HL-60 (cell line): ENCODE measurements at regions not wholly inside any gene's neighbourhood (a gene's known extent, or its start where the extent isn't known, plus 50 kb on each side); places are given as distances from the start of the nearest gene placed in this dataset.

Experiments
- GABPA ChIP-seq: IDR thresholded peaks from 2 replicates; pipeline ENCODE4 v1.6.1; 2012; ENCODE audit warnings: low read depth
- POLR2AphosphoS5 ChIP-seq: IDR thresholded peaks from 2 replicates; pipeline ENCODE4 v1.6.1; 2012; ENCODE audit warnings: low read depth
- SPI1 ChIP-seq: IDR thresholded peaks from 2 replicates; pipeline ENCODE4 v1.6.1; 2012; ENCODE audit warnings: low read depth, mild to moderate bottlenecking, borderline replicate concordance
- TF ChIP-seq, protein P1 (sequence below): IDR thresholded peaks from one replicate; pipeline ENCODE4 v1.5.1; 2011; ENCODE audit warnings: low read length, control low read depth, inconsistent platforms; ENCODE audit not compliant: insufficient read depth
- TF ChIP-seq, protein P2 (sequence below): IDR thresholded peaks from 2 replicates; pipeline ENCODE4 v1.6.1; 2012; ENCODE audit warnings: low read depth; ENCODE audit not compliant: insufficient replicate concordance

GRCh38 chr10:107665459-107665858 is 501.0 kb upstream of the SORCS1 start:
- TF ChIP-seq GABPA, result no peak
- TF ChIP-seq, protein P1, sequence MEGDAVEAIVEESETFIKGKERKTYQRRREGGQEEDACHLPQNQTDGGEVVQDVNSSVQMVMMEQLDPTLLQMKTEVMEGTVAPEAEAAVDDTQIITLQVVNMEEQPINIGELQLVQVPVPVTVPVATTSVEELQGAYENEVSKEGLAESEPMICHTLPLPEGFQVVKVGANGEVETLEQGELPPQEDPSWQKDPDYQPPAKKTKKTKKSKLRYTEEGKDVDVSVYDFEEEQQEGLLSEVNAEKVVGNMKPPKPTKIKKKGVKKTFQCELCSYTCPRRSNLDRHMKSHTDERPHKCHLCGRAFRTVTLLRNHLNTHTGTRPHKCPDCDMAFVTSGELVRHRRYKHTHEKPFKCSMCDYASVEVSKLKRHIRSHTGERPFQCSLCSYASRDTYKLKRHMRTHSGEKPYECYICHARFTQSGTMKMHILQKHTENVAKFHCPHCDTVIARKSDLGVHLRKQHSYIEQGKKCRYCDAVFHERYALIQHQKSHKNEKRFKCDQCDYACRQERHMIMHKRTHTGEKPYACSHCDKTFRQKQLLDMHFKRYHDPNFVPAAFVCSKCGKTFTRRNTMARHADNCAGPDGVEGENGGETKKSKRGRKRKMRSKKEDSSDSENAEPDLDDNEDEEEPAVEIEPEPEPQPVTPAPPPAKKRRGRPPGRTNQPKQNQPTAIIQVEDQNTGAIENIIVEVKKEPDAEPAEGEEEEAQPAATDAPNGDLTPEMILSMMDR, result no peak
- TF ChIP-seq, protein P2, sequence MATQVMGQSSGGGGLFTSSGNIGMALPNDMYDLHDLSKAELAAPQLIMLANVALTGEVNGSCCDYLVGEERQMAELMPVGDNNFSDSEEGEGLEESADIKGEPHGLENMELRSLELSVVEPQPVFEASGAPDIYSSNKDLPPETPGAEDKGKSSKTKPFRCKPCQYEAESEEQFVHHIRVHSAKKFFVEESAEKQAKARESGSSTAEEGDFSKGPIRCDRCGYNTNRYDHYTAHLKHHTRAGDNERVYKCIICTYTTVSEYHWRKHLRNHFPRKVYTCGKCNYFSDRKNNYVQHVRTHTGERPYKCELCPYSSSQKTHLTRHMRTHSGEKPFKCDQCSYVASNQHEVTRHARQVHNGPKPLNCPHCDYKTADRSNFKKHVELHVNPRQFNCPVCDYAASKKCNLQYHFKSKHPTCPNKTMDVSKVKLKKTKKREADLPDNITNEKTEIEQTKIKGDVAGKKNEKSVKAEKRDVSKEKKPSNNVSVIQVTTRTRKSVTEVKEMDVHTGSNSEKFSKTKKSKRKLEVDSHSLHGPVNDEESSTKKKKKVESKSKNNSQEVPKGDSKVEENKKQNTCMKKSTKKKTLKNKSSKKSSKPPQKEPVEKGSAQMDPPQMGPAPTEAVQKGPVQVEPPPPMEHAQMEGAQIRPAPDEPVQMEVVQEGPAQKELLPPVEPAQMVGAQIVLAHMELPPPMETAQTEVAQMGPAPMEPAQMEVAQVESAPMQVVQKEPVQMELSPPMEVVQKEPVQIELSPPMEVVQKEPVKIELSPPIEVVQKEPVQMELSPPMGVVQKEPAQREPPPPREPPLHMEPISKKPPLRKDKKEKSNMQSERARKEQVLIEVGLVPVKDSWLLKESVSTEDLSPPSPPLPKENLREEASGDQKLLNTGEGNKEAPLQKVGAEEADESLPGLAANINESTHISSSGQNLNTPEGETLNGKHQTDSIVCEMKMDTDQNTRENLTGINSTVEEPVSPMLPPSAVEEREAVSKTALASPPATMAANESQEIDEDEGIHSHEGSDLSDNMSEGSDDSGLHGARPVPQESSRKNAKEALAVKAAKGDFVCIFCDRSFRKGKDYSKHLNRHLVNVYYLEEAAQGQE, result no peak
- no peak for TF ChIP-seq POLR2AphosphoS5
- no peak for TF ChIP-seq SPI1
